ENCODE measurements at regions not wholly inside any gene's neighbourhood (a gene's known extent, or its start where the extent isn't known, plus 50 kb on each side); places are given as distances from the start of the nearest gene placed in this dataset.

GRCh38 chr10:133006202-133006601 lies 63.8 kb upstream of the CFAP46 start:
- TF ChIP-seq EP300 (IDR thresholded peaks at IDR 0.05) = no peak
- TF ChIP-seq POLR2A (IDR thresholded peaks at IDR 0.05) = no peak
- no peak for TF ChIP-seq CTCF (IDR thresholded peaks at IDR 0.05)

Measured in ovary (tissue), 3 donors.